IMR-90 (cell line): ENCODE measurements at regions not wholly inside any gene's neighbourhood (a gene's known extent, or its start where the extent isn't known, plus 50 kb on each side); places are given as distances from the start of the nearest gene placed in this dataset.

Experiments
- BHLHE40 ChIP-seq: fragments of 150-350 bp; IDR thresholded peaks from 2 replicates; pipeline ENCODE4 v1.6.1; 2016; ENCODE audit warnings: mild to moderate bottlenecking, low read depth, low read length
- CTCF ChIP-seq: conservative IDR thresholded peaks from 2 replicates; pipeline ENCODE4 v1.5.1; 2012; ENCODE audit warnings: mild to moderate bottlenecking, low read depth, low read length, improper control_type of control experiment
- POLR2A ChIP-seq: IDR thresholded peaks from 2 replicates; pipeline ENCODE4 v1.6.1; 2012; ENCODE audit warnings: mild to moderate bottlenecking, low read depth, low read length
- TF ChIP-seq, protein P1 (sequence below): fragments of 150-350 bp; IDR thresholded peaks from 2 replicates; pipeline ENCODE4 v1.6.1; 2017; ENCODE audit warnings: mild to moderate bottlenecking, antibody characterized with exemption, low read length, low read depth

GRCh38 chr21:31398574-31398973, 54.5 kb upstream of the TIAM1 start:
- TF ChIP-seq CTCF (no peak), POLR2A (no peak), BHLHE40 (no peak)
- TF ChIP-seq, protein P1, sequence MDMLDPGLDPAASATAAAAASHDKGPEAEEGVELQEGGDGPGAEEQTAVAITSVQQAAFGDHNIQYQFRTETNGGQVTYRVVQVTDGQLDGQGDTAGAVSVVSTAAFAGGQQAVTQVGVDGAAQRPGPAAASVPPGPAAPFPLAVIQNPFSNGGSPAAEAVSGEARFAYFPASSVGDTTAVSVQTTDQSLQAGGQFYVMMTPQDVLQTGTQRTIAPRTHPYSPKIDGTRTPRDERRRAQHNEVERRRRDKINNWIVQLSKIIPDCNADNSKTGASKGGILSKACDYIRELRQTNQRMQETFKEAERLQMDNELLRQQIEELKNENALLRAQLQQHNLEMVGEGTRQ, result no peak
